Gastrocnemius medialis (tissue), 4 donors: ENCODE measurements at regions not wholly inside any gene's neighbourhood (a gene's known extent, or its start where the extent isn't known, plus 50 kb on each side); places are given as distances from the start of the nearest gene placed in this dataset.

Source experiments
- CTCF ChIP-seq, 5 experiments: fragments of 450-650 bp in 3 of 5; fragments of 200-600 bp in 2 of 5; sonication (generic) in 2 of 5; IDR thresholded peaks in 4 of 5; conservative IDR thresholded peaks in 1 of 5; 1 replicate in 4 of 5; 2 replicates in 1 of 5; pipeline ENCODE4 v1.5.1; 2016 to 2019; ENCODE audit warnings: antibody characterized with exemption in 5 of 5, mild to moderate bottlenecking in 3 of 5, moderate library complexity in 3 of 5
- POLR2A ChIP-seq, 2 donors: fragments of 450-650 bp; IDR thresholded peaks; one replicate each; pipeline ENCODE4 v1.6.1; 2017; ENCODE audit warnings: antibody characterized with exemption in 2 of 2, mild to moderate bottlenecking in 2 of 2, moderate library complexity in 2 of 2

GRCh38 chr18:33870059-33870458 is 292.0 kb downstream of the ASXL3 start:
- no peak for TF ChIP-seq CTCF (IDR thresholded peaks at IDR 0.05 in 4 of 5, conservative IDR thresholded peaks at IDR 0.05 in 1 of 5)
- TF ChIP-seq POLR2A (IDR thresholded peaks at IDR 0.05), result no peak
